HG03097 (cell line): ENCODE measurements at regions not wholly inside any gene's neighbourhood (a gene's known extent, or its start where the extent isn't known, plus 50 kb on each side); places are given as distances from the start of the nearest gene placed in this dataset.
"Not testable (repeated sequence)": the region's sequence is repeated elsewhere in the genome, so short reads cannot be mapped to it uniquely, and the experiment has no call there.

Experiments used
- ATAC-seq: cut with Tn5 transposase; IDR thresholded peaks from one replicate; pipeline ENCODE4 v1.9.1; 2021; ENCODE audit not compliant: unreplicated experiment, low FRiP score

- no peak for ATAC-seq
Measured at GRCh38 chrX:40530509-40530908, 50.3 kb upstream of the ATP6AP2 start.

GRCh38 chrX:40527543-40527942 is 53.2 kb upstream of the ATP6AP2 start:
- ATAC-seq: no peak

GRCh38 chrX:40526412-40526811 is 54.4 kb upstream of the ATP6AP2 start:
- ATAC-seq: no peak

- ATAC-seq: not testable (repeated sequence)
Measured at GRCh38 chrX:40525901-40526300, 54.9 kb upstream of the ATP6AP2 start.

- ATAC-seq: no peak
Measured at GRCh38 chrX:40524423-40524822, 56.3 kb upstream of the ATP6AP2 start.

- no peak for ATAC-seq
Measured at GRCh38 chrX:40523852-40524251, 56.9 kb upstream of the ATP6AP2 start.

GRCh38 chrX:40521868-40522450 is 58.8 kb upstream of the ATP6AP2 start:
- no peak for ATAC-seq

GRCh38 chrX:40514376-40514775 is 66.4 kb upstream of the ATP6AP2 start:
- ATAC-seq: no peak

GRCh38 chrX:40513835-40514234 is 66.9 kb upstream of the ATP6AP2 start:
- ATAC-seq: no peak

GRCh38 chrX:40513012-40513411 is 67.8 kb upstream of the ATP6AP2 start:
- no peak for ATAC-seq

GRCh38 chrX:40511258-40511657 is 69.5 kb upstream of the ATP6AP2 start:
- no peak for ATAC-seq

GRCh38 chrX:40508560-40508959 is 72.2 kb upstream of the ATP6AP2 start:
- ATAC-seq: no peak

- no peak for ATAC-seq
Measured at GRCh38 chrX:40506201-40506985, 74.4 kb upstream of the ATP6AP2 start.

- no peak for ATAC-seq
Measured at GRCh38 chrX:40504801-40505605, 75.8 kb upstream of the ATP6AP2 start.

GRCh38 chrX:40503094-40503493 is 77.7 kb upstream of the ATP6AP2 start:
- ATAC-seq: no peak

- no peak for ATAC-seq
Measured at GRCh38 chrX:40502688-40503087, 78.1 kb upstream of the ATP6AP2 start.

GRCh38 chrX:40501164-40501855 is 79.5 kb upstream of the ATP6AP2 start:
- ATAC-seq: no peak

GRCh38 chrX:40496728-40497127 is 84.0 kb upstream of the ATP6AP2 start:
- ATAC-seq: no peak

- ATAC-seq: no peak
Measured at GRCh38 chrX:40495659-40496058, 85.1 kb upstream of the ATP6AP2 start.

GRCh38 chrX:40494005-40494404 is 86.8 kb upstream of the ATP6AP2 start:
- no peak for ATAC-seq

GRCh38 chrX:40488296-40488695 is 92.5 kb upstream of the ATP6AP2 start:
- ATAC-seq: no peak
